Smooth muscle cell (in vitro differentiated cells): ENCODE measurements at regions not wholly inside any gene's neighbourhood (a gene's known extent, or its start where the extent isn't known, plus 50 kb on each side); places are given as distances from the start of the nearest gene placed in this dataset.

Source experiments
- DNase-seq: peaks from one replicate; lab custom pipeline; 2025; ENCODE audit not compliant: unreplicated experiment; lab: John Stamatoyannopoulos, UW
- H2AFZ ChIP-seq: fragments of 200-600 bp; sonication (generic); 2 replicates; pipeline ENCODE4 v1.6.0; 2016; ENCODE audit warnings: antibody characterized with exemption, low read depth, mild to moderate bottlenecking
- H3F3A ChIP-seq: fragments of 200-600 bp; sonication (generic); 2 replicates; pipeline ENCODE4 v1.6.0; 2017; ENCODE audit warnings: antibody characterized with exemption, low read depth
- H3K27ac ChIP-seq: fragments of 200-600 bp; sonication (generic); 2 replicates; pipeline ENCODE4 v1.5.1; 2016; ENCODE audit warnings: low read depth, mild to moderate bottlenecking
- H3K27me3 ChIP-seq: fragments of 200-600 bp; sonication (generic); 2 replicates; pipeline ENCODE4 v1.6.1; 2016; ENCODE audit warnings: low read depth, mild to moderate bottlenecking
- H3K36me3 ChIP-seq: fragments of 200-600 bp; sonication (generic); 2 replicates; pipeline ENCODE4 v1.5.1; 2016; ENCODE audit warnings: low read depth
- H3K4me1 ChIP-seq: fragments of 200-600 bp; sonication (generic); 2 replicates; pipeline ENCODE4 v1.5.1; 2016; ENCODE audit warnings: low read depth
- H3K4me2 ChIP-seq: fragments of 200-600 bp; sonication (generic); 2 replicates; pipeline ENCODE4 v1.6.0; 2016; ENCODE audit warnings: mild to moderate bottlenecking
- H3K4me3 ChIP-seq: fragments of 200-600 bp; sonication (generic); 2 replicates; pipeline ENCODE4 v1.5.1; 2016; ENCODE audit warnings: mild to moderate bottlenecking
- H3K79me2 ChIP-seq: fragments of 200-600 bp; sonication (generic); 2 replicates; pipeline ENCODE4 v1.6.0; 2016; ENCODE audit warnings: low read depth, mild to moderate bottlenecking
- H3K9ac ChIP-seq: fragments of 200-600 bp; sonication (generic); 2 replicates; pipeline ENCODE4 v1.6.0; 2016; ENCODE audit warnings: low read depth
- H3K9me3 ChIP-seq: fragments of 200-600 bp; sonication (generic); replicated peaks from 2 replicates; pipeline ENCODE4 v1.5.1; 2016; ENCODE audit warnings: low read depth
- H4K20me1 ChIP-seq: fragments of 200-600 bp; sonication (generic); 2 replicates; pipeline ENCODE4 v1.6.0; 2016; ENCODE audit warnings: low read depth
- WGBS: methylation state at CpG from one replicate; pipeline ENCODE4 v1.1.7; 2016; ENCODE audit warnings: low lambda C conversion rate; 5-methylcytosine and 5-hydroxymethylcytosine counted together
- TF ChIP-seq, protein P1 (sequence below): fragments of 200-600 bp; sonication (generic); IDR thresholded peaks from 2 replicates; pipeline ENCODE4 v1.5.1; 2017; ENCODE audit warnings: borderline replicate concordance, mild to moderate bottlenecking, antibody characterized with exemption; ENCODE audit not compliant: insufficient read depth, poor library complexity, severe bottlenecking

- Histone ChIP-seq H3K9me3 (no peaks in the 10 kb centered on the region), H3F3A (no peaks in the 10 kb centered on the region), H3K27ac (no peak overlapping the region), H3K4me3 (no peak overlapping the region), H3K36me3 (no peaks in the 10 kb centered on the region), H3K4me2 (no peak overlapping the region), H3K4me1 (no peaks in the 10 kb centered on the region), H2AFZ (no peak overlapping the region), H3K79me2 (no peaks in the 10 kb centered on the region), H3K27me3 (no peaks in the 10 kb centered on the region), H3K9ac (no peak overlapping the region), H4K20me1 (no peaks in the 10 kb centered on the region)
- TF ChIP-seq, protein P1, sequence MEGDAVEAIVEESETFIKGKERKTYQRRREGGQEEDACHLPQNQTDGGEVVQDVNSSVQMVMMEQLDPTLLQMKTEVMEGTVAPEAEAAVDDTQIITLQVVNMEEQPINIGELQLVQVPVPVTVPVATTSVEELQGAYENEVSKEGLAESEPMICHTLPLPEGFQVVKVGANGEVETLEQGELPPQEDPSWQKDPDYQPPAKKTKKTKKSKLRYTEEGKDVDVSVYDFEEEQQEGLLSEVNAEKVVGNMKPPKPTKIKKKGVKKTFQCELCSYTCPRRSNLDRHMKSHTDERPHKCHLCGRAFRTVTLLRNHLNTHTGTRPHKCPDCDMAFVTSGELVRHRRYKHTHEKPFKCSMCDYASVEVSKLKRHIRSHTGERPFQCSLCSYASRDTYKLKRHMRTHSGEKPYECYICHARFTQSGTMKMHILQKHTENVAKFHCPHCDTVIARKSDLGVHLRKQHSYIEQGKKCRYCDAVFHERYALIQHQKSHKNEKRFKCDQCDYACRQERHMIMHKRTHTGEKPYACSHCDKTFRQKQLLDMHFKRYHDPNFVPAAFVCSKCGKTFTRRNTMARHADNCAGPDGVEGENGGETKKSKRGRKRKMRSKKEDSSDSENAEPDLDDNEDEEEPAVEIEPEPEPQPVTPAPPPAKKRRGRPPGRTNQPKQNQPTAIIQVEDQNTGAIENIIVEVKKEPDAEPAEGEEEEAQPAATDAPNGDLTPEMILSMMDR = no peak
- DNase-seq = no peak
These were observed 60.4 kb upstream of the POU1F1 start for GRCh38 chr3:87336761-87337160.

DNA sequence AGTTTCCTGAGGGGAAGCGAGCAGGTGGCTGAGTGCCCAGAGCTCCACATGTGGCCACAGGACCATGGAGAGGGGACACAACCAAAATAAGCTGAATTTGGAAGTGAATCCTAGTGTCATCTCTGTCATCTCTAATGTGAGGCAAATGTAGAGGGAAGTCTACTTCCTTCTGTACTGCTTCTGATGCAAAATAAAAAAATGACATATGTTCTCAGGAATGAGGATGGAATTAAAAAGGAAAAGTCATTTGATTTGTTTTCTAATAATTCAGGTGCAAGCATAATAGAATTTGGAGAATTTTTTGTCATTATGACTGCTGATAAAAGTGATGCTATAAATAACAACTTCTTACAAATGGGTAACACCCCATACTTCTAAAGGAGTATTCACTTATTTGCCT is 59.5 kb upstream of the POU1F1 start:
- Histone ChIP-seq H3K36me3 (no peaks in the 10 kb centered on the region), H4K20me1 (no peaks in the 10 kb centered on the region), H3K4me1 (no peaks in the 10 kb centered on the region), H3K9me3 (no peaks in the 10 kb centered on the region), H3K4me3 (no peak overlapping the region), H3K9ac (no peak overlapping the region), H3K79me2 (no peaks in the 10 kb centered on the region), H3K27ac (no peak overlapping the region), H3K27me3 (no peaks in the 10 kb centered on the region), H2AFZ (no peak overlapping the region), H3K4me2 (no peak overlapping the region), H3F3A (no peaks in the 10 kb centered on the region)
- no peak for DNase-seq
- WGBS = 97% methylated on average over 1 of the region's 1 CpG
- TF ChIP-seq, protein P1 = no peak

- 23% methylated on average over 5 of the region's 5 CpGs for WGBS
- H3K4me1 ChIP-seq = no peaks in the 10 kb centered on the region
- H3K27ac ChIP-seq = peak overlapping the region; percentile 92
- no peaks in the 10 kb centered on the region for H3K9me3 ChIP-seq
- H3K27me3 ChIP-seq = no peaks in the 10 kb centered on the region
- H3F3A ChIP-seq = no peaks in the 10 kb centered on the region
- H4K20me1 ChIP-seq = no peaks in the 10 kb centered on the region
- H3K79me2 ChIP-seq = no peaks in the 10 kb centered on the region
- H3K9ac ChIP-seq = peak overlapping the region; percentile 42
- TF ChIP-seq, protein P1 = no peak
- H3K4me2 ChIP-seq = peak overlapping the region; percentile 62
- no peaks in the 10 kb centered on the region for H3K36me3 ChIP-seq
- peak overlapping the region; percentile 25 for H2AFZ ChIP-seq
- H3K4me3 ChIP-seq = no peak overlapping the region
- no peak for DNase-seq
These were observed 57.1 kb upstream of the POU1F1 start for GRCh38 chr3:87333393-87333892.

- Histone ChIP-seq H4K20me1 (no peaks in the 10 kb centered on the region), H3K27me3 (no peaks in the 10 kb centered on the region), H3K4me3 (no peak overlapping the region), H3F3A (no peaks in the 10 kb centered on the region), H3K4me1 (no peaks in the 10 kb centered on the region), H3K79me2 (no peaks in the 10 kb centered on the region), H3K9ac (peak overlapping the region; percentile 14), H2AFZ (no peak overlapping the region), H3K9me3 (no peaks in the 10 kb centered on the region), H3K36me3 (no peaks in the 10 kb centered on the region), H3K4me2 (peak overlapping the region; percentile 22), H3K27ac (peak overlapping the region; percentile 92)
- WGBS = 91% methylated on average over 6 of the region's 6 CpGs
- TF ChIP-seq, protein P1 = no peak
- no peak for DNase-seq
These were observed 56.4 kb upstream of the POU1F1 start for GRCh38 chr3:87332789-87333188.
